ENCODE measurements at regions not wholly inside any gene's neighbourhood (a gene's known extent, or its start where the extent isn't known, plus 50 kb on each side); places are given as distances from the start of the nearest gene placed in this dataset.

DNA sequence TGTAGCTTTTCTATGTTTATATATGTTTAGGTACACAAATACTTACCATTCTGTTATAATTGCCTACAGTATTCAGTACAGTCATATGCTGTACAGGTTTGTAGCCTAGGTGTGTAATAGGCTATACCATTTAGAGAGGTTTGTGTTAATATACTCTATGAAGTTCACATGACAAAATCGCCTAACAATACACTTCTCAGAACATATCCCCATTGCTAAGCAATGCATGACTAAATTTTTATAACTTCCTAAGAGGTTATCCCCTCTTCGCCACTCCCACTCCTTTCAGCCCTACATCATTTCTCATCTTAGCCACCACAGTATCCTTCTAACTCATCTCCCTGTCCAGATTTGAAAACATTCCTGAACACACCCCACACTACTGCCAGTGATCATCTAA, 83.7 kb upstream of the ZCCHC13 start (continued):
- no peak for TF ChIP-seq ZNF350 (CRISPR knock-in tag; IDR thresholded peaks at IDR 0.05; ENCODE audit: borderline replicate concordance, low read depth)
- TF ChIP-seq MED1 (CRISPR knock-in tag; IDR thresholded peaks at IDR 0.05) = no peak
- TF ChIP-seq ZNF484 (CRISPR knock-in tag; IDR thresholded peaks at IDR 0.05; ENCODE audit: borderline replicate concordance, low read depth) = no peak
- no peak for TF ChIP-seq ZNF20 (CRISPR knock-in tag; IDR thresholded peaks at IDR 0.05)
- TF ChIP-seq TBX2 (CRISPR knock-in tag; IDR thresholded peaks at IDR 0.05; ENCODE audit: borderline replicate concordance) = no peak
- no peak for TF ChIP-seq ZNF234 (CRISPR knock-in tag; conservative IDR thresholded peaks at IDR 0.05)

DNA sequence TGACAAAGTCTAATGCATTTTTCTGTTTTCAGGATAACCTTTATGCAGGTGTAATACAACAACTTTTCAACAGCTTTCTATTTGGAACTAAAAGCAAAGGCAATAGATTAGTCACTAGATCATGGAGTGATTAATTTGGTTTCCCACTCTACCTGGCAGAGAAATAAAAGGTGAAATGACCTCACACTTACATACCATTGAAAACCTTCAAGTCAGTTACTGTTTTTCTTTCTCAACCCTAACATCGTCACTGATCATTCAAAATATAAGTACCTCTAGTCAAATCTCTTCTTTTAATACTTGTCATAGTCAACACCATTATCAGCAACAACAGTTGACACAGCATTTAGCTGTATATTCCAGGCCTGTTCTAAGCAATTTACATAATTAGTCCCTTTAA, 85.1 kb upstream of the ZCCHC13 start:
- no peak overlapping the region for H3K27ac ChIP-seq (ENCODE audit: extremely low read length, insufficient read depth, low read length)
- in situ Hi-C loops (cut with HindIII; ENCODE audit: extremely low pct_ligation_motif_present, low pct_unique_long_range_greater_than_20kb) = no loop called here
- H3K9me3 ChIP-seq (ENCODE audit: low read length) = no peaks in the 10 kb centered on the region
- ChIA-PET CTCF (ENCODE audit: low intra/inter-chr PET ratio, low total read pairs) (no interaction called here), POLR2A (no interaction called here)
- no peak overlapping the region for H3K4me3 ChIP-seq (replicated peaks in 1 of 3; ENCODE audit: insufficient read depth in 1 of 3, low read depth in 2 of 3, low read length in 3 of 3)
- H3K36me3 ChIP-seq (replicated peaks in 1 of 2; ENCODE audit: control insufficient read depth in 1 of 2, insufficient read depth in 2 of 2, low read length in 2 of 2) = peaks cover 1 to 16% of the 10 kb centered on the region in 2 experiments; a peak in 2 of 5 replicates
- no peak for FAIRE-seq
- no peaks in the 10 kb centered on the region for H3K79me2 ChIP-seq (ENCODE audit: insufficient read depth, low read length)
- H3K9ac ChIP-seq (ENCODE audit: insufficient read depth, low read depth, low read length) = no peak overlapping the region
- no peak for DNase-seq (ENCODE audit: low spot score)
- H3K4me1 ChIP-seq (ENCODE audit: insufficient read depth, low read length) = peaks cover 25% of the 10 kb centered on the region
- H3K27me3 ChIP-seq (ENCODE audit: control insufficient read depth in 1 of 2, insufficient read depth in 2 of 2, low read length in 2 of 2) = no peaks in the 10 kb centered on the region
- BruUV-seq (replicated peaks) = no TSS peak
- H2AFZ ChIP-seq (ENCODE audit: low read length) = no peak overlapping the region
- no peak overlapping the region for H3K4me2 ChIP-seq (ENCODE audit: low read depth, low read length)
- 100% methylated on average over 1 of the region's 1 CpG for WGBS (ENCODE audit: low lambda C conversion rate)
- H4K20me1 ChIP-seq (ENCODE audit: insufficient read depth, low read length) = 0 out of 2 replicates have a peak, but pooled peaks cover 5% of the 10 kb centered on the region
- intact Hi-C loops (cut with micrococcal nuclease; ENCODE audit: unreplicated experiment) = no loop called here
- ATAC-seq = no peak
- TF ChIP-seq ZNF768 (CRISPR knock-in tag; IDR thresholded peaks at IDR 0.05) = no peak
- no peak for TF ChIP-seq HNRNPLL (IDR thresholded peaks at IDR 0.05; ENCODE audit: low read depth, low read length, poor library complexity, severe bottlenecking)
- no peak for TF ChIP-seq MIXL1 (CRISPR knock-in tag; IDR thresholded peaks at IDR 0.05)
- no peak for TF ChIP-seq KAT7 (CRISPR knock-in tag; IDR thresholded peaks at IDR 0.05; ENCODE audit: borderline replicate concordance)
- TF ChIP-seq ZBTB21 (CRISPR knock-in tag; IDR thresholded peaks at IDR 0.05) = no peak
- TF ChIP-seq ATF1 (CRISPR knock-in tag; IDR thresholded peaks at IDR 0.05) = no peak
- TF ChIP-seq HOXA9 (CRISPR knock-in tag; IDR thresholded peaks at IDR 0.05; ENCODE audit: borderline replicate concordance) = no peak
- TF ChIP-seq ZNF343 (CRISPR knock-in tag; IDR thresholded peaks at IDR 0.05) = no peak
- TF ChIP-seq MAFG (CRISPR knock-in tag; IDR thresholded peaks at IDR 0.05) = no peak
